ENCODE measurements at regions not wholly inside any gene's neighbourhood (a gene's known extent, or its start where the extent isn't known, plus 50 kb on each side); places are given as distances from the start of the nearest gene placed in this dataset.

GRCh38 chr12:78712834-78713481 lies 151.6 kb upstream of the SYT1 start:
- H3K4me2 ChIP-seq (ENCODE audit: low read depth, low read length) = no peak overlapping the region
- no peak overlapping the region for H3K4me3 ChIP-seq (ENCODE audit: low read length)
- DNase-seq = no peak
- H2AFZ ChIP-seq (ENCODE audit: low read length) = no peak overlapping the region
- H4K20me1 ChIP-seq (ENCODE audit: insufficient read depth, low read length) = no peaks in the 10 kb centered on the region
- no peak overlapping the region for H3K27ac ChIP-seq (ENCODE audit: low read length)
- no peaks in the 10 kb centered on the region for H3K79me2 ChIP-seq (ENCODE audit: low read length)
- no peaks in the 10 kb centered on the region for H3K36me3 ChIP-seq (replicated peaks; ENCODE audit: insufficient read depth, low read length)
- no peaks in the 10 kb centered on the region for H3K27me3 ChIP-seq (replicated peaks; ENCODE audit: insufficient read depth, low read length)
- no peaks in the 10 kb centered on the region for H3K9me2 ChIP-seq (replicated peaks; ENCODE audit: insufficient read depth, low read length)
- TF ChIP-seq EZH2 (optimal IDR thresholded peaks at IDR 0.05; ENCODE audit: low read depth, low read length) = no peak
- TF ChIP-seq CTCF (IDR thresholded peaks at IDR 0.05; ENCODE audit: low read length) = no peak
- TF ChIP-seq EZH2phosphoT487 (IDR thresholded peaks at IDR 0.05; ENCODE audit: low read length) = no peak
- no peak overlapping the region for H3K9ac ChIP-seq (ENCODE audit: low read length)
- no peaks in the 10 kb centered on the region for H3K9me3 ChIP-seq (replicated peaks; ENCODE audit: insufficient read depth, low read length)
- no peaks in the 10 kb centered on the region for H3F3A ChIP-seq (ENCODE audit: insufficient read depth, low read length)
- peaks cover 11% of the 10 kb centered on the region for H3K4me1 ChIP-seq (ENCODE audit: low read length)

GRCh38 chr12:78719721-78720120 lies 144.9 kb upstream of the SYT1 start:
- no peak overlapping the region for H3K27ac ChIP-seq (ENCODE audit: low read length)
- no peaks in the 10 kb centered on the region for H3K9me2 ChIP-seq (replicated peaks; ENCODE audit: insufficient read depth, low read length)
- no peak overlapping the region for H3K4me2 ChIP-seq (ENCODE audit: low read depth, low read length)
- H2AFZ ChIP-seq (ENCODE audit: low read length) = no peak overlapping the region
- no peak for TF ChIP-seq EZH2phosphoT487 (IDR thresholded peaks at IDR 0.05; ENCODE audit: low read length)
- no peak for TF ChIP-seq CTCF (IDR thresholded peaks at IDR 0.05; ENCODE audit: low read length)
- TF ChIP-seq EZH2 (optimal IDR thresholded peaks at IDR 0.05; ENCODE audit: low read depth, low read length) = no peak
- H3K36me3 ChIP-seq (replicated peaks; ENCODE audit: insufficient read depth, low read length) = no peaks in the 10 kb centered on the region
- H3K9me3 ChIP-seq (replicated peaks; ENCODE audit: insufficient read depth, low read length) = no peaks in the 10 kb centered on the region
- H3K9ac ChIP-seq (ENCODE audit: low read length) = no peak overlapping the region
- no peaks in the 10 kb centered on the region for H4K20me1 ChIP-seq (ENCODE audit: insufficient read depth, low read length)
- no peak overlapping the region for H3K4me3 ChIP-seq (ENCODE audit: low read length)
- no peak for DNase-seq
- H3K27me3 ChIP-seq (replicated peaks; ENCODE audit: insufficient read depth, low read length) = no peaks in the 10 kb centered on the region
- H3K4me1 ChIP-seq (ENCODE audit: low read length) = no peaks in the 10 kb centered on the region
- no peaks in the 10 kb centered on the region for H3F3A ChIP-seq (ENCODE audit: insufficient read depth, low read length)
- no peaks in the 10 kb centered on the region for H3K79me2 ChIP-seq (ENCODE audit: low read length)

GRCh38 chr12:78721906-78722305 lies 142.7 kb upstream of the SYT1 start:
- Histone ChIP-seq H2AFZ (ENCODE audit: low read length) (no peak overlapping the region), H3K27me3 (replicated peaks; ENCODE audit: insufficient read depth, low read length) (no peaks in the 10 kb centered on the region), H3K4me2 (ENCODE audit: low read depth, low read length) (no peak overlapping the region), H3K9ac (ENCODE audit: low read length) (no peak overlapping the region), H3K36me3 (replicated peaks; ENCODE audit: insufficient read depth, low read length) (no peaks in the 10 kb centered on the region), H3K27ac (ENCODE audit: low read length) (no peak overlapping the region), H3K9me3 (replicated peaks; ENCODE audit: insufficient read depth, low read length) (no peaks in the 10 kb centered on the region), H3F3A (ENCODE audit: insufficient read depth, low read length) (no peaks in the 10 kb centered on the region), H3K4me1 (ENCODE audit: low read length) (no peaks in the 10 kb centered on the region), H4K20me1 (ENCODE audit: insufficient read depth, low read length) (no peaks in the 10 kb centered on the region), H3K9me2 (replicated peaks; ENCODE audit: insufficient read depth, low read length) (no peaks in the 10 kb centered on the region), H3K79me2 (ENCODE audit: low read length) (no peaks in the 10 kb centered on the region), H3K4me3 (ENCODE audit: low read length) (no peak overlapping the region)
- TF ChIP-seq CTCF (IDR thresholded peaks at IDR 0.05; ENCODE audit: low read length) (no peak), EZH2 (optimal IDR thresholded peaks at IDR 0.05; ENCODE audit: low read depth, low read length) (no peak), EZH2phosphoT487 (IDR thresholded peaks at IDR 0.05; ENCODE audit: low read length) (no peak)
- no peak for DNase-seq
